AG09319 (cell line): ENCODE measurements at regions not wholly inside any gene's neighbourhood (a gene's known extent, or its start where the extent isn't known, plus 50 kb on each side); places are given as distances from the start of the nearest gene placed in this dataset.

ENCODE experiments used
- DNase-seq: peaks from one replicate; pipeline ENCODE4 v3.0.0-alpha.2; 2010; ENCODE audit warnings: low read depth; ENCODE audit errors: extremely low read depth
- CTCF ChIP-seq: IDR thresholded peaks from 2 replicates; pipeline ENCODE4 v1.5.1; 2011; ENCODE audit warnings: low read depth, mild to moderate bottlenecking, inconsistent platforms, low read length, moderate library complexity

- TF ChIP-seq CTCF, result no peak
- no peak for DNase-seq
These were observed 114.3 kb upstream of the GGTLC1 start for GRCh38 chr20:24102749-24103333.

- TF ChIP-seq CTCF, result peak; percentile 8
- no peak for DNase-seq
These were observed 113.7 kb upstream of the GGTLC1 start for GRCh38 chr20:24102290-24102689.

GRCh38 chr20:24100370-24101011 lies 111.9 kb upstream of the GGTLC1 start:
- no peak for DNase-seq
- peak; percentile 62 for TF ChIP-seq CTCF

GRCh38 chr20:24098886-24099285 lies 110.3 kb upstream of the GGTLC1 start:
- no peak for TF ChIP-seq CTCF
- DNase-seq, result no peak

GRCh38 chr20:24097506-24098245 lies 109.1 kb upstream of the GGTLC1 start:
- TF ChIP-seq CTCF, result no peak
- no peak for DNase-seq

GRCh38 chr20:24096864-24097450 lies 108.4 kb upstream of the GGTLC1 start:
- no peak for TF ChIP-seq CTCF
- no peak for DNase-seq

GRCh38 chr20:24096264-24096663 lies 107.7 kb upstream of the GGTLC1 start:
- DNase-seq, result no peak
- no peak for TF ChIP-seq CTCF
